GM10266 (cell line): ENCODE measurements at regions not wholly inside any gene's neighbourhood (a gene's known extent, or its start where the extent isn't known, plus 50 kb on each side); places are given as distances from the start of the nearest gene placed in this dataset.

ENCODE experiments used
- DNase-seq: peaks from one replicate; pipeline ENCODE4 v3.0.0; 2012; ENCODE audit errors: extremely low spot score
- TF ChIP-seq, protein P1 (sequence below): IDR thresholded peaks from 2 replicates; pipeline ENCODE4 v1.5.1; 2012; ENCODE audit warnings: mild to moderate bottlenecking, low read depth; ENCODE audit not compliant: control insufficient read depth, insufficient read depth; ENCODE audit errors: missing control alignments

DNA sequence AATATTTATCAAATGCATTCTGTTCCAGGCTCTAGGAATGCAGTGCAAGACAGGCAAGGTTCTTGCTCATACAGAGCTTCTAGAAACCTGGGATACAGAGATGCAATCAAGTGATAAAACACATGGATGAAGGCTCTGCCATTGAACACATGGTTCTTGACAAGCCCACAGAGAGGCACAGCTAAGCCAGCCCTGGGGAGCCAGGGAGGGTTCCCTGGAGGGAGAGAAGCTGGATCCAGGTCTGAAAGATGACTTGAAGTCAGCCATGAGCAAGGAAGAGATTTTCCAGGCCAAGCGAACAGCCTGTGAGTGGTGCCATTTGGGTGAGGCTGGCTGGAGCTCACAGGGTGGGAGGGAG lies 66.2 kb downstream of the IRF2BPL start:
- TF ChIP-seq, protein P1, sequence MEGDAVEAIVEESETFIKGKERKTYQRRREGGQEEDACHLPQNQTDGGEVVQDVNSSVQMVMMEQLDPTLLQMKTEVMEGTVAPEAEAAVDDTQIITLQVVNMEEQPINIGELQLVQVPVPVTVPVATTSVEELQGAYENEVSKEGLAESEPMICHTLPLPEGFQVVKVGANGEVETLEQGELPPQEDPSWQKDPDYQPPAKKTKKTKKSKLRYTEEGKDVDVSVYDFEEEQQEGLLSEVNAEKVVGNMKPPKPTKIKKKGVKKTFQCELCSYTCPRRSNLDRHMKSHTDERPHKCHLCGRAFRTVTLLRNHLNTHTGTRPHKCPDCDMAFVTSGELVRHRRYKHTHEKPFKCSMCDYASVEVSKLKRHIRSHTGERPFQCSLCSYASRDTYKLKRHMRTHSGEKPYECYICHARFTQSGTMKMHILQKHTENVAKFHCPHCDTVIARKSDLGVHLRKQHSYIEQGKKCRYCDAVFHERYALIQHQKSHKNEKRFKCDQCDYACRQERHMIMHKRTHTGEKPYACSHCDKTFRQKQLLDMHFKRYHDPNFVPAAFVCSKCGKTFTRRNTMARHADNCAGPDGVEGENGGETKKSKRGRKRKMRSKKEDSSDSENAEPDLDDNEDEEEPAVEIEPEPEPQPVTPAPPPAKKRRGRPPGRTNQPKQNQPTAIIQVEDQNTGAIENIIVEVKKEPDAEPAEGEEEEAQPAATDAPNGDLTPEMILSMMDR = no peak

DNA sequence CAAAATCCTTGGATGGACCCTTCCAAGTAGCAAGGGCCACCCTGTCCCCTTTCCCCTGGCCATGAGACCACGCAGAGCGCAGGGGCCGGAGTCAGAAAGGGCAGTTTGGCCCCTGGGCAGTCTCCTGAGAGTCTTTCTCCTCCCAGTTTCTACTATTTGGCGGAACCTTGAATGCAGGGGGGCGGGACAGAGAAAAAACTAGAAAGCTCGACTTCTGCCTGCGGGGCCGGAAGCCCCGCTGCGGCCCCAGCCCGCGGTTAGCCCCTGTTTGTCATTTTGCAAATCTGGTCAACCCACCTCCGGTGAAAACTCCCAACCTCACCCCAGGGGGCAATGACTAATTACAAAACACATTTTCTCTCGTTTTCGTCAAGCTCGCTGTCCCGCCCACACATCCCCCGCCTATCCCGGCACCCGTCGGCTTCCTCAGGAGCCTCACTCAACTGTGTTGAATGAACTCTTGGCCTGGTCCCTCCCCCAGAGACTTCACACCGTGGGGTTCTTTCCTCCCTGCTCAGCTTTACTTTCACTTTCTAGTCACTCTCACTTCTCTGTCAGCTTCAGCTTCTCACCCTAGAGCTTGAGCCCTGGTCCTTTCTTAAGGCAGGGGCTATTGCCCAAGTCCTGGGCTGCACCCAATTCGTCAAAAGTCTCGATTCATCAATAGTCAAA lies 66.7 kb downstream of the IRF2BPL start:
- TF ChIP-seq, protein P1 = no peak
- DNase-seq = peak; percentile 90

More for the DNA sequence above, 66.2 kb downstream of the IRF2BPL start:
- no peak for DNase-seq

DNA sequence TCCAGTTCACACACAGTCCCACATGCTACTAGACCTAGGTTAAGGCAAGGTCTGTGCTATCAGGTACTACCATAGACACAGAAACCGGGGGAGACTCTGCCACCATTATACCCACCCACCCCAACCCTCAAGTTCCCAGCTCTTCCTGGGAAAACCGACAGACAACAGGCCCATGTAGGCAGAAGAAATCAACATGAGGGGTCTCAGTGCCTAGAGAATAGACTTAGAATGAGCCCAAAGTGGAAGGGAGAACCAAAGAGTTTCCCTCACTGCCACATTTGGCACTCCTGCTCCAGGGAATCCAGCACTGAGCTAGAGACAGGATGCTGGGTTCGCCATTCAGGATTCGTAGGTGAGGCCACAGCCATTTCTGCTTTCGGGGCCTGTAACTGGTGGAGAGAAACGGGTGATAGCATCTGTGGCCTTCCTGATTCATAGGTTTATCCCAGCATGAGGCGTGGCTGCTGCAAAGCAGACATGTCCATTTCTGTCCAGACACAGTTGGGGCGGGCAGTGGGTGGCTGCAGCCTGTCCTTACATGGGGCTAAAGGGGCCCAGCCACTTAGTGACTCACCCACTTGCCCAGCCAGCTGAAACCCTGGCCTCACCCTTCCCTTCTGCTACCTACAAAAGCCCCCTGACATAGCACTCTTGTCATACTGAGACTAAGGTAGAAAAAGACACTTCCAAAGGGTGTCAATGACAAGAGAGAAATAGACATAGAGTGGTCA lies 69.4 kb downstream of the IRF2BPL start:
- peak; percentile 48 for DNase-seq

DNA sequence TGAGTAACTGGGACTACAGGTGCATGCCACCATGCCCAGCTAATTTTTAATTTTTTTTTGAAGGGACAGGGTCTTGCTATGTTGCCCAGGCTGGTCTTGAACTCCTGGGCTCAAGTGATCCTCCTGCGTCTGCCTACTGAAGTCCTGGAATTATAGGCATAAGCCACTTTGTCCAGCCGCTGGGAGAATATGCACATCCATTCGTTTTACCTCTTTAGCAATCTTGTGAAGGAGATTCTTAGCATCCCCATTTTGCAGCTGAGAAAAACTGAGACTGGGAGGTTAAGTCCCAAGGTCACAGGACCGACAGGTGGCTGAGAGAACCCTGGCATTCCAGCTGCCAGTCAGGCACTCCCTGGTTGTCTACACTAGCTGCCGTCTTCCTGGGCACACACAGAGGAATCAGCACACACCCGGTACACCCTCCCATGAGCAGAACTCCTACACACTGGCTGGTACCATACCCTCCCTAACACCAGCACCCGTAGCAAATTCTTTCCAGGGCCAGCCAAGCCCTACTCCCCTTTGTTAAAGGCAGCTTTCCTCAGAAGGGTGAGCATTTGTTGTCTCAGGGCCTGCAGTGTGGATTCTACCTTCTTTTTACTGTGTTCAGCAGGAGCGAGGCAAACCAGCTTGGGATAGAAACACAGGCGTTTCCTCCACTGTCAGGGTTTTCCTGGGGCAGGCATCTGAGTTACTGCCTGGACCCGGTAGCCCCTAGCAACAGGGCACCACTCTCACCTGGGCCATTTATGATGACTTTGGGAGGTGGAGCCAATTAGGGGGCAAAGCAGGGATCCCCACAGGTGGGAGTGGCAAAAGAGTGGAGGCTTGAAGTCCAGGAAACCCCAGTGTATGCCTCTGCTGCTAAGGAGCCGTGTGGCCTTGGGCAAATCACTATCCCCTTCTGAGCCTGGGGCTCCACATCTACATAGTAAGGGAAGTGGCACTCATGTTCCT lies 70.2 kb downstream of the IRF2BPL start:
- no peak for DNase-seq
- TF ChIP-seq, protein P1 = no peak

More for the DNA sequence above, 69.4 kb downstream of the IRF2BPL start:
- TF ChIP-seq, protein P1 = no peak

DNA sequence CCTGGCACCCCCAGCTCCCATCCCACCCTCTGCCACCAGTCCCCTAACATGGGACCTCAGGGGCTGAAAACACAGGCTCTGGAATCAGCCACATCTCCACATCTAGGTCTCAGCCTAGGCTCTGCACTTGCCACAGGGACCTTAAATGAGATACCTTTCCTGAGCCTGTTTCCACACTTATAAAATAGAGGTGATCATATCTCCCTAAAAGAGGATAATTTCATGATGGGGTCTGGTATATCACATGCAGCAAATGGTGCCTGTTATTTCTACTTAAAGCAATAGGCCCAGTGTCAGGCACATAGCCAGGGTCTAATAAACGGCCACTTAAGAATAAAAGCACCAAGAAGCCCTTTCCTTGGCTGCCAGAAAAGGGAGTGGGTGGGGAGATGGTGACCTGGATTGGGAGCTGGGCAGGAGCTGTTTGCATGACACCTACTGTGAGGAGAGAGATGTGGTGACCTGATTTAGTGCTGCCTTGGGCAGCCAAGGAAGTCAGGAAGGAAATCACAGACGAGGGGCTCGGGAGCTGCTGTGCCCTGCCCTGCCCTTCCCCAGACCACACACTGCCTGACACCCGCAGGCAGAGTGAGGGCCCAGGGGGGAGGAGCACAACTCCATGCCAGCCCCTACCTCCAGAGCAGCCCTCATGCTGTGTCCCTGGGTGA lies 71.2 kb downstream of the IRF2BPL start:
- TF ChIP-seq, protein P1 = no peak
- DNase-seq = no peak

DNA sequence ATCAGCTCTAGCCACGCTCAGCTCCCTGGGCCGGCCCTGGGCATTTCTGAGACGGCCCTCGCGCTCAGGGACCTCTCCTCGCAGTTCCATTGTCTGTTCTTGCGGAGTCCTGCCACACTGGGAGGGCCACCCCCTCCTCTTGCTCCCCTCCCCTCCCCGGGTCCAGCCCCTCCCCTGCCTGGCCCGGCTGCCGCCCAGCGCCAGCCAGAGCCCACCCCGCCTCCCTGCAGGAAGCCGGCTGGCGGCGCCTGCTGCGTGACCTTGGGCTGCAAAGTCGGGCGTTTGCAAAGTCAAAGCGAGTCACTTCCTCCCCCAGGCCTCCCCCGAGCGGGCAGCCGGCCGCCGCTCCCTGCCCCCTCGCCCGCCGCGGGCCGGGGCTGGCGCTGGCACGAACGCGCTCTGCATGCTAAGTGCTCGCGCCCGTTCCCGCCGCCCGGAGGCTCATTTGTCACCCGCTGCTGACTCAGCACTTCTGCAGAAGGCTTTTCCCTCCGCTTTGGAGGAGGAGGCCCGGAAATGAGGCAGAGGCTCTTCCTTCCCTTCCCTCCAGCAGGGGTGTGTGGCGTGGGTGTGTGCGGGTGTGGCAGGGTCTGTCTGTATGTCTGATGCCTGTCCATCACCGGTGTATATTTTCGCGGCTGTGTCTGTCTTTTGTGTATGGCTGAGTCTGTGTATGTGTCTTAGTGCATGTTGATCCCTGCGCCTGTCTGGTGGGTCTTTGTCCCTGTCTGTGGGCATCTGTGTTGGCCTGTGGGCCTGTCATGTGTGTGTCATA lies 72.0 kb downstream of the IRF2BPL start:
- DNase-seq = peak; percentile 56
- TF ChIP-seq, protein P1 = no peak
